HuH-7 (cell line): ENCODE measurements at regions not wholly inside any gene's neighbourhood (a gene's known extent, or its start where the extent isn't known, plus 50 kb on each side); places are given as distances from the start of the nearest gene placed in this dataset.
"Not testable (repeated sequence)": the region's sequence is repeated elsewhere in the genome, so short reads cannot be mapped to it uniquely, and the experiment has no call there.

Source experiments
- DNase-seq: peaks from one replicate; pipeline ENCODE4 v3.0.0; 2011; ENCODE audit warnings: low spot score

DNA sequence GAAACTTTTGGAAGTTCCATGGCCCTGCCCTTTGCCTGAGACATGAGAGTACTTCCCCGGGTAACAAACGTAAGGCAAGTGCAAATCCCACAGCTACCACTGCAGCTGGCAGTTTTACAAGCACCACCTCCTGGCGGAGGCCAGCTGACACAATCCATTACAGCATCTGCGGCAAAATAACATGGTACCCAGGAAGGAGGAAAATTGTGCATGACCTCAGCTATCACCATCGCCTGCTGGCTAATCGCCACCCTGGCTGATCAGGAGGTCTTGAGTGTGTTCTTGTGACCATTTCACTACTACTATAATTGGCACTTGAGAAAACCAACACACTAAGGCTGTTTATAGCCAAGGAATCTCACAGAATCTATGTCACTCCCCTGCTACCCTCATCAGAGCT is 71.7 kb upstream of the SERPINE2 start:
- DNase-seq = no peak

GRCh38 chr2:224109751-224110150 is 70.7 kb upstream of the SERPINE2 start:
- DNase-seq = no peak

- DNase-seq = no peak
Measured at GRCh38 chr2:224106794-224107193, 67.7 kb upstream of the SERPINE2 start.

DNA sequence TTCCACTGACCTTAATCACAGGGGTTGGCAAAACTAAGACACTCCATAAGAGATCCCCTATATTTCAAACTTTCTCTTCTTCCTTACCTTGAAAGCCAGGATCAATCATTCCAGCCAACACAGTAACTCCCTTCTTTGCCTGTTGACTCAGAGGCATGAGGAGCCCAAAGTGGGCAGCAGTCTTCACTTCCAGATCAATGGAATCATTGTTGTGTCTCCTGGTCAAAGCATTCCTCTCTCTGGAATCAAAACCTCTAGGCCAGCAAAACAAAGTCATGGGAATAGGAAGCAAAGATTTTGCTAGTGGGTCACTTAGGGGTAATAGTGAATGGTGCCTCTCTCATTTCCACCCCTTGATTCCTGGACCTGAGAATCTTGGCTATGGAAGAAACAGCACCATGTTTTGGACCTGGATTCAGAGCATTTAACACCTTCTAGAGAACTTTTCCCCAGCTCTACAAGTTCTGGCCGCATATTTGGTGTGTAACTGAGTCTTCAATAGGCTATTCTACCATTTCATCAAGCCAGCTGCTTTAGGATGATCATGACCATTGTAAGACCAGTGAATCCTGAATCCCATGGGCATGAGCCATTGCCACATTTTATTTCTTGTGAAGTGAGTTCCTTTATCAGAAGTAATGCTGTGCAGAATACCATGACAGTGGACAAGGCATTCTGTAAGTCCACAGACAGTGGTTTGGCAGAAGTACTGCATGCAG is 65.7 kb upstream of the SERPINE2 start:
- DNase-seq = no peak

DNA sequence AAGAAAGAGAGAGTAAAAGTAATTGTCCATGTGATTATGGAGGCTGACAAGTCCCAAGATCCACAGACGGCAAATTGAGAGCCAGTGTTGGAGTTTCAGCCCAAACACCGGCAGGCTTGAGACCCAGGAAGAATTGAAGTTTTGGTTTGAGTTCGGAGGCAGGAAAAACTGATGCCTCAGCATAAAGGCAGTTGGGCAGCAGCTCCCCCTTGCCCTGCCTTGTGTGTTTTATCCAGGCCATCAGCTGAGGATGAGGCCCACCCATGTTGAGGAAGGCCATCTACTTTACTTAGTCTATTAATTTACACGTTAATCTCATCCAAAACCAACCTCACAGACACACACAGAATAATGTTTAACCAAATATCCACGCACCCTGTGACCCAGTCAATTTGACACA is 64.6 kb upstream of the SERPINE2 start:
- DNase-seq = no peak

DNA sequence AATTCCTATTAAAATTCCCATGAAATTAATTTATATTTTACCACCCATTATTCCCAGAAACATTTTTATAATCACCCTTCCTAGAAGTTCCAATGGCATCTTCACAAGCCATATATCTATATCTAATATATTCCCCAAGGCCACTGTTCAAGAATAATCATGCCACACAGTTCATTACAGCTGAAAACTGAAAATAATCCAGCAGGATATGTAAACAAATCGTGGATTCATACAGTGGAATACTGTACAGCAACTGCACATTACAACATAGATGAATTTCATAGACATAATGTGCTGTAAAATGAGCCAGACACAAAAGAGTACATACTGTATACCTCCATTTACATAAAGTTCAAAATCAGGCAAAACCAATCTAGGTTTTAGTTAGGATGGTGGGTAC is 63.9 kb upstream of the SERPINE2 start:
- DNase-seq = no peak

GRCh38 chr2:224101820-224102630 is 62.9 kb upstream of the SERPINE2 start:
- DNase-seq = no peak

DNA sequence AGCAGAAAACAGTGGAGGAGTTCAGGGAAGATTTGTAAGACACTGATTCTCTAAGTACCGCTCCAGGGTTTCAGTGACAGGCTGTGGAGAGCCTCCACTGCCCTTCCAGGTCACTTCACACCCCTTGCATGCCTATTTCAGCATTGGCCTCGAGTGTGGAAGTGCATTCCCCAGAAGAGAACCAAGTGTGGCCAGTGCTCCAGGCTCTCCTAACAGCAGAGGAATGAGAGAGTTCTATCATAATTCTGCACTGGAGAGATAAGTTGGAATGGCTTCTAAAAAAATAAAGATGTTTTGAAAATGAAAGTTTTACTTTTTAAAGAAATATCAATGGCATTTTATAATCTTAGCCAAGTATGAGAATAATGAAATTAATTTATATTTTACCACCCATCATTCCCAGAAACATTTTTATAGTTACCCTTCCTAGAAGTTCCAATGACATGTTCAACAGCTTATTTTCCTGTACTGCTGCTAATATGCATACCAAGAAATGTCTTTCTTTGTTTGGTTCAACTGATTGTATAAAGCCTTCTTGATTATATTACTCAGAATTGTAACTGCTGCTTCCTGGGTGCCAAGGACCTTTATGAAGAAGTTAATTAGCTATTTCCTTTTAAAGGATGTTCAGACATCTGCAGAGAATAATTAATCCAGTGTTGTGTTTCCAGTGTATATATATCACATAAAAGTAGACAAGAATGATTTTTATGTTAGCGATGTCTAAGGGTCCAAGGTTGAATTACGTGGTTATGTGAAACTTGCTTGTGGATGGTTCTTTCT is 61.0 kb upstream of the SERPINE2 start:
- DNase-seq = no peak

- DNase-seq = no peak
Measured at GRCh38 chr2:224098481-224099230, 59.6 kb upstream of the SERPINE2 start.

DNA sequence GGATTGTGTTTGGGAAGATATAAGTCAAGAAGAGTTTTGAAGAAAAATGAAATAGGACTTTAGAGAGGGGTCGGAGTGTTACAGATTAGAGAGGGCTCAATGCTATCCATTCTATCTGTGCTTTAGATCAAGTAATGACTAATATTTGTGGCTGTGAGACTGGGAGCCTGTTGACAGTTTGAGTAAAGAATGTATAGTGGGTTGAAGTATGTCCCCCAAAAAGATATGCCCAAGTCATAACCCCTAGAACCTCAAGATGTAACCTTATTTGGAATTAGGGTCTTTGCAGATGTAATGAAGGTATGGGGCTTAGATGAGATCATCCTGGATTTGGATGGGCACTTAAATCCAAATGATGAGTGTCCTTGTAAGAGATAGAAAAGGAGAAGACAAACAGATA is 55.3 kb upstream of the SERPINE2 start:
- DNase-seq = no peak

- DNase-seq = not testable (repeated sequence)
Measured at GRCh38 chr2:224091671-224092070, 52.6 kb upstream of the SERPINE2 start.

DNA sequence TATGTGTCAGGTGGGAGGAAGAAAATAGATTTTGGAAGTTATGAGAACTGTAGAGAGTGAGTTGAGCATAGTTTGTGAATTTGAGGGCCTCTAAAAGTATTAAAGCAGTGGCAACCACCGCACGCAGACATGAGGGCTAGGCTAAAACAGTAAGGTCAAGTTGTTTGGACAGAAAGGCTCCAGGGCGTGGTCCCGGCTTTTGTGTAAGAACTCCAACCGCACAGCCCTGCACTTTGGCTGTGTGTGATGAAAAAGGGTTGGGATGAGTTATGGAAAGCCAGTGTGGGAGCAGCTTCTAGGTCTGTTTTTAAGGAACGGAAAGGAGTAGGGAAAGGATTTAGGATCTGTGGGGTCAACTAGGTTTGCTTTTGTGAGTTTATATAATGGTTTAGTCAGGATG is 50.5 kb upstream of the SERPINE2 start:
- DNase-seq = not testable (repeated sequence)
